BE2C (cell line): ENCODE measurements at regions not wholly inside any gene's neighbourhood (a gene's known extent, or its start where the extent isn't known, plus 50 kb on each side); places are given as distances from the start of the nearest gene placed in this dataset.
"Not testable (repeated sequence)": the region's sequence is repeated elsewhere in the genome, so short reads cannot be mapped to it uniquely, and the experiment has no call there.

Experiments used
- DNase-seq: peaks from one replicate; pipeline ENCODE4 v3.0.0-alpha.2; 2020
- H3K27me3 ChIP-seq: fragments of 250-450 bp; sonication (Bioruptor Pico); 2 replicates; pipeline ENCODE4 v1.5.1; 2020; ENCODE audit warnings: mild to moderate bottlenecking
- H3K36me3 ChIP-seq: fragments of 250-450 bp; sonication (Bioruptor Pico); 2 replicates; pipeline ENCODE4 v1.5.1; 2020; ENCODE audit warnings: mild to moderate bottlenecking
- H3K4me1 ChIP-seq: fragments of 250-450 bp; sonication (Bioruptor Pico); 2 replicates; pipeline ENCODE4 v1.5.1; 2020
- H3K4me3 ChIP-seq: 2 replicates; pipeline ENCODE4 v1.5.1; 2011; ENCODE audit warnings: low read depth, low read length
- H3K9me3 ChIP-seq: fragments of 250-450 bp; sonication (Bioruptor Pico); 2 replicates; pipeline ENCODE4 v1.5.1; 2020
- CTCF ChIP-seq: IDR thresholded peaks from 2 replicates; pipeline ENCODE4 v1.5.1; 2012; ENCODE audit warnings: mild to moderate bottlenecking, low read depth, low read length

DNA sequence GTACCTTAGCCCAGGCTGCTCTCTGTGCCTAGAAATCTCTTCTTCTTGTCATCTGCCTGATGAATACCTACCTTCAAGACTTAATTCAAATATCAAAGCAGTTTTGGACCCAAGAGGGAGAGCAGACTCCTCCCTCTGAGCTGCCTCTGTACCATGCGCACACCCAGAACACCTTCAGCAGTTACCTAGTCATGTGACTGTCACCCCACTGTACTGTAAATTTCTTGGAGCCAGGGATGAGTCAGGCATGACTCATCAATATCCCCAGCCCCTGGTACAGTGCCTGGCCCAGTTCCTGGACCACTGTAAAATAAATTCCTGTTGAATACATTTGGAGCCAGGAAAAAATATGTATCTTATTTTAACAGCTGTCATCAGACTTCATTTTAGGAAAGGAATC is 111.7 kb downstream of the KBTBD2 start:
- not testable (repeated sequence) for H3K36me3 ChIP-seq, H3K4me1 ChIP-seq, H3K27me3 ChIP-seq, DNase-seq, H3K4me3 ChIP-seq, H3K9me3 ChIP-seq

DNA sequence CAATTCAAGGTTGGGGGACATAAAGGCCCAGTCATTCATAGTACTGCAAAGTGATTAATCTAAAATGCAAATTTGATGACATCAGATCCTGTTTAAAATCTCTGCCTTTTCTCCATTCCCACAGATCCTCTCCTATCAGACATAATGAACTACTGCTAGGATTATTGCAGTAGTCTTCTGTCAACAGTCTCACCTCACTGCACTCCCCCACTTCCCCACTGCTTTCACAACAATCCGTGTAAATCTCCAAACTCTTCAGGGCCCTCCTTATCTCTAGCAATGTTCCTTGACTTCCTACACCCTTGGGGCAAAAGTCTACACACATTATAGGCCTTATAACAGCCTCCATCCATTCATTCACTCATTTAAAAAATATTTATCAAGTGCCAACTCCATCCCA is 112.4 kb downstream of the KBTBD2 start:
- no peaks in the 10 kb centered on the region for H3K36me3 ChIP-seq
- DNase-seq, result no peak
- no peak overlapping the region for H3K4me3 ChIP-seq

DNA sequence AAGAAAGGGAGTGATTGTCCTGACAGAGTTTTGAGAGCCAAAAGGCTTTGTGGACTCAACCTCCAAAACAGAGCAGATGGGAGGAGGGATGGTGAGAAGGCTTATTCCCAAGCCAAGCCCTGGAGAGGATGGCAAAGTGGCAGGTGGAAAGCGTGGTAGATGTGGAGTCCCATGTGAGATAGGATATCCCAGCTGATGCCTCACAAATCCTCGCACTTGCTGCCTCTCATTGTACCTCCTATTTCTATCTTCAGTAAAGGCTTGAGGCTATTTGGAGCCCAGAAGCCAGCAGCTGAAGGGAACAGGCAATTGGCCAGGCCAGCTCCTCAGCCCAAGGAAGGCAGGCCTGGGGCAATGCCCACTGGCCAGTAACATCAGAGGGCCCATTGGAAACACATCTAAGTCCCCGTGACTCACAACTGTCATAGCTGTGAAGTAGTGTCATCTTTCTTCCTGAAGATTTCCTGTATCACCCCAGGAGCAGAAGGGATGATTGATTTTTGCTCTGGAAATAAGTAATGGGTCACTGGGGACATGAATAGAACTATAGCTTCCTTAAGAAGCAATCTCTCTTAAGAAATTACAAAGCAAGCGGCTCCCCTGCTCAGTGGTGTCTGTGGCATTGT is 114.4 kb downstream of the KBTBD2 start:
- H3K9me3 ChIP-seq, H3K4me1 ChIP-seq, DNase-seq, H3K4me3 ChIP-seq, H3K36me3 ChIP-seq, H3K27me3 ChIP-seq: not testable (repeated sequence)

More for the DNA sequence above, 112.4 kb downstream of the KBTBD2 start:
- no peak for TF ChIP-seq CTCF
- Histone ChIP-seq H3K27me3 (no peaks in the 10 kb centered on the region), H3K4me1 (no peaks in the 10 kb centered on the region), H3K9me3 (no peaks in the 10 kb centered on the region)

DNA sequence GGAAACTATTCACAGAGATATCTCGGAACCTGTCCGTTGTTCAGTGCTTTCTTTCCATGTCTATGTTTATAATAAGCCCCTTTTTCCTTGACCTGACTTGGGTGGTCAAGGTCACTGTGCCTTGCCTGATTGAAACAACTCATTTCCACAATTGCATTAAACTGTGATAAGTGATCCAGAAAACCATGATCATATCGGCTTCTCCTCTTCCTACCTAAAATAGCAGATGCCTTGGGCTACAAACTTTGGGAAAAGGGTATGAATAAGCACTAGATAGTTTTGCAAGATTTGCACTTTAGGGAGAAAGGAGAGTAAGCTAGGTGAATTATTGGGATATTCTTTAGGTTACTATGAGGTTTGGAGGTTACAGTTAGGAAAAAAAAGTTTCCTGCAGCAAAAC is 115.2 kb downstream of the KBTBD2 start:
- DNase-seq, H3K4me3 ChIP-seq, H3K27me3 ChIP-seq, H3K36me3 ChIP-seq, H3K9me3 ChIP-seq, H3K4me1 ChIP-seq: not testable (repeated sequence)

DNA sequence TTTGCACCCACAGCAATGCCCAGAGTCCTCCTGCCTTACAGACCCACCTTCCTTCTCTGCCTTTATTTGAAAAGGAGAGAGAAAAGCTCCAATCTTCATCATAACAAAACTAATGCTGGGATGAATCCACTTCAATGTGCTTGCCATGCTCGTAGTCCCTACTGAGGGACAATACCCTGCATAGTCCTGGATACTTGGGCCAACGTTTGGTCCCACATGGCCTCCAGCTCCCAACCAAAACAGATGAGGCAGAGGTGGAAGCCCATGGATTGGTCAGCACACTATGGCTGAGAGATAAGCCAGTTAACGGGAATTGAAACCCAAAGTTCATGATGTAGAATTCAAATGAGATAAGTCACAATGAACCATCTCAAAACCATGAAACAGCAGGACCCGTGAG is 115.8 kb downstream of the KBTBD2 start:
- not testable (repeated sequence) for H3K27me3 ChIP-seq, H3K4me1 ChIP-seq, DNase-seq, H3K36me3 ChIP-seq, H3K4me3 ChIP-seq, H3K9me3 ChIP-seq

GRCh38 chr7:32774541-32774951 is 117.0 kb downstream of the KBTBD2 start:
- no peaks in the 10 kb centered on the region for H3K9me3 ChIP-seq

DNA sequence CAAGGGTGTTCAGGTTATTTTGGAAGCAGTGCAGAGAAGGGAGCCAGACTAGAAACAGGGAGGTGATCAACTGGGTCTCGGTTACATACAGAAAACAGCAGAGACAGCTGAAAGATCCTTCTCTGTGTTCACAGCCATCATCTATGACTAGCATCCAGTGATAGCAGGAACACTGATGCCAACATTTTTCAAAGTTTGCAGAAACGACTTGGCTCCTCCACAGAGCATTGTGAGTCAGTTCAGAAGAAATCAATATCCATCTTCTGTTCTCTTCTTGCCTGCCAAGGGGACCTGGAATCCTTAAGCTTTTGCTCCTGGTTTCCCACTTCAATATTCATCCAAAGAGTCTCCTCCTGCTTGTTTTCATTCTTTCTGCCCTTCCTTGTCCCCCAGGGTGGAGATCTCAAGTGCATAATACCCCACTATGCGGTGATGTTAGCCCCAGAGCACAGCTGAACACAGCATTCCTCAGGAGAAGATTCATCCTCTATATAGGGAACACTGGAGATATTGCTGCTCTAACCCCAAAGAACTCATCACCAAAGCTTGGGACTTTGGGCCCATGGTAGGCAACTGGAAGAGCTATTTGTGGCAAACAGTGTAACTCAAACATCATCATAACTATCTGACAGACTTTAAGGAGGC is 122.6 kb downstream of the KBTBD2 start:
- H3K36me3 ChIP-seq, H3K9me3 ChIP-seq, H3K4me1 ChIP-seq, DNase-seq, H3K27me3 ChIP-seq, H3K4me3 ChIP-seq: not testable (repeated sequence)

More at GRCh38 chr7:32774541-32774951, 117.0 kb downstream of the KBTBD2 start:
- Histone ChIP-seq H3K36me3 (no peaks in the 10 kb centered on the region), H3K4me1 (no peaks in the 10 kb centered on the region), H3K27me3 (no peaks in the 10 kb centered on the region), H3K4me3 (no peak overlapping the region)
- DNase-seq, result no peak
- TF ChIP-seq CTCF, result no peak

GRCh38 chr7:32768338-32768737 is 123.2 kb downstream of the KBTBD2 start:
- not testable (repeated sequence) for H3K4me3 ChIP-seq, H3K36me3 ChIP-seq, H3K4me1 ChIP-seq, H3K9me3 ChIP-seq, DNase-seq, H3K27me3 ChIP-seq

DNA sequence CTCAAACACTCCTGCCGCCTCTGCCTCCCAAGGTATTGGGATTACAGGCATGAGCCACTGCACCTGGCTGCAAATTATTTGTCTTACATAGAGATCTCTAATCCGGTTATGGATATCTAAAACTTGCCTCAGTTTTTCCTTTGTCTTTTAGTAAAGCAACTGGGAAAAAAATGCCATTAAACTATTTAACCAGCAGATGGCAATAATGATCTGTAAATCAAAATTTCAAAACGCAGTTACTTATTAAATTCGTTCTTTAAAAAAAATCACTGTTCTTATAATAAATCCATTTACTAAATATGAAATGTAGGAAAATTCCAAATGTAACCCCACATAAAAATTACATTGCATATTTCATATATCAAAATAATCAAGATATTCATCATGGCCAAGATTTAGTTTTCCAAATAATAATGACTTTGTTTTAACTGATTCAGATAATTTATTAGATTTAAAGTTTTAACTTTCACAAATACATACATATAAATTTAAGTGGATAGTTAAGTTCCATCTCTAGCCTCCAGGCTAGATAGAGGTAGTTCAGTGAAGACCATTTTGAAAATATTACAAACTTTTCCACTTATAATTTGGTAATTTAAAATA is 125.8 kb downstream of the KBTBD2 start:
- TF ChIP-seq CTCF, result peak; percentile 21
- not testable (repeated sequence) for H3K9me3 ChIP-seq, H3K27me3 ChIP-seq, DNase-seq, H3K4me3 ChIP-seq, H3K36me3 ChIP-seq, H3K4me1 ChIP-seq
